ENCODE measurements at regions not wholly inside any gene's neighbourhood (a gene's known extent, or its start where the extent isn't known, plus 50 kb on each side); places are given as distances from the start of the nearest gene placed in this dataset.

- no peak for TF ChIP-seq ZNF565 (CRISPR knock-in tag; conservative IDR thresholded peaks at IDR 0.05; ENCODE audit: low read depth)
- TF ChIP-seq, protein P1, sequence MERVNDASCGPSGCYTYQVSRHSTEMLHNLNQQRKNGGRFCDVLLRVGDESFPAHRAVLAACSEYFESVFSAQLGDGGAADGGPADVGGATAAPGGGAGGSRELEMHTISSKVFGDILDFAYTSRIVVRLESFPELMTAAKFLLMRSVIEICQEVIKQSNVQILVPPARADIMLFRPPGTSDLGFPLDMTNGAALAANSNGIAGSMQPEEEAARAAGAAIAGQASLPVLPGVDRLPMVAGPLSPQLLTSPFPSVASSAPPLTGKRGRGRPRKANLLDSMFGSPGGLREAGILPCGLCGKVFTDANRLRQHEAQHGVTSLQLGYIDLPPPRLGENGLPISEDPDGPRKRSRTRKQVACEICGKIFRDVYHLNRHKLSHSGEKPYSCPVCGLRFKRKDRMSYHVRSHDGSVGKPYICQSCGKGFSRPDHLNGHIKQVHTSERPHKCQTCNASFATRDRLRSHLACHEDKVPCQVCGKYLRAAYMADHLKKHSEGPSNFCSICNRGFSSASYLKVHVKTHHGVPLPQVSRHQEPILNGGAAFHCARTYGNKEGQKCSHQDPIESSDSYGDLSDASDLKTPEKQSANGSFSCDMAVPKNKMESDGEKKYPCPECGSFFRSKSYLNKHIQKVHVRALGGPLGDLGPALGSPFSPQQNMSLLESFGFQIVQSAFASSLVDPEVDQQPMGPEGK (CRISPR knock-in tag; IDR thresholded peaks at IDR 0.05; ENCODE audit: borderline replicate concordance), result no peak
- no peak for TF ChIP-seq SNAI2 (CRISPR knock-in tag; IDR thresholded peaks at IDR 0.05)
- no peak for TF ChIP-seq ISL1 (CRISPR knock-in tag; IDR thresholded peaks at IDR 0.05)
- TF ChIP-seq RARB (CRISPR knock-in tag; IDR thresholded peaks at IDR 0.05), result no peak
Observed at GRCh38 chr9:106755736-106756135, 107.2 kb upstream of the ZNF462 start.
